GM18951 (cell line): ENCODE measurements at regions not wholly inside any gene's neighbourhood (a gene's known extent, or its start where the extent isn't known, plus 50 kb on each side); places are given as distances from the start of the nearest gene placed in this dataset.

Source experiments
- POLR2A ChIP-seq: IDR thresholded peaks from 4 replicates; pipeline ENCODE4 v1.6.1; 2011; ENCODE audit warnings: mild to moderate bottlenecking; ENCODE audit not compliant: insufficient read length, insufficient read depth; ENCODE audit errors: extremely low read depth
- in situ Hi-C: fragments of 300-500 bp; cut with MboI; formaldehyde crosslinking; loops from one replicate; pipeline ENCODE4 v1.12.0; 2022; ENCODE audit warnings: low sequenced_read_pairs, mixed read lengths, inconsistent platforms; ENCODE audit not compliant: unreplicated experiment

DNA sequence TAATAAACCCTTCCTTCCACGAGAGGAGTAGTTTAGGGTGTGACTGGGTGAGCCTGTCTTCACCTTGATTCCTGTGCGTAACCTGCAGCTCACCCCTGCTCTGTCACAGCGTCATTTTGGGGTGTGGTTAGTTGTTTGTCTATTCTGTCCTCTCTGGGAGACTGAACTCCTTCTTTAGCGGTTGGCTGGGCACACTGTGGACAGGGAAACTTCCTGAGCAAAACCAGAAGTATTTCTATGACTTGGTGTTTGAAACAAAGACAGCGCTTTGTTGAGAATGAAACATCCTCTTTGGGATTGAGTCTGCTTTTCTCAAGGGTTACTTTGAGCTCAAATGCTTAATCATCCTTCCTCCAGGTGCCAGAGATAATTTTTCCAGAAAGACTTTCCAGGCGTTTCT is 270.7 kb downstream of the HRH4 start:
- in situ Hi-C loops = loop anchor here (10.0 kb wide), 1 partner anchor 126 kb away; no protein-coding TSS in a partner anchor
- TF ChIP-seq POLR2A = no peak

DNA sequence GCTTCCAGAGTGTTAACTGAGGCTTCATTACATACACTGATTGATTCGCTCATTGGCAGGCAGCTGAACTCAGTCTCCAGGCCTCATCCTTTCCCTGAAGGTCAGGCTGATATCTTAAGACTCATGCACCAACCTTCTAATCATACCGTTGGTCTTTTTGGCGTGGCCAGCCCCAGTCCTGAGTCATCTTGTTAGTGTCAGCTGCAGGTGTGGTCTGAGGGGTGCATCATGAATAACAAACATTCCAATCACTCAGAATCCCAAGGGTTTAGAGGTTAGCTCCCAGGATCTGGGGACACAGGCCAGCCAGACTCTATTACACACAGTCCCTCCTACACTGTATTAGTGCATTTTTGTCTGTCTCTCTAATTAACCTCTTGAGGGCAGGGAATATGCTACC is 271.5 kb downstream of the HRH4 start:
- TF ChIP-seq POLR2A = no peak

DNA sequence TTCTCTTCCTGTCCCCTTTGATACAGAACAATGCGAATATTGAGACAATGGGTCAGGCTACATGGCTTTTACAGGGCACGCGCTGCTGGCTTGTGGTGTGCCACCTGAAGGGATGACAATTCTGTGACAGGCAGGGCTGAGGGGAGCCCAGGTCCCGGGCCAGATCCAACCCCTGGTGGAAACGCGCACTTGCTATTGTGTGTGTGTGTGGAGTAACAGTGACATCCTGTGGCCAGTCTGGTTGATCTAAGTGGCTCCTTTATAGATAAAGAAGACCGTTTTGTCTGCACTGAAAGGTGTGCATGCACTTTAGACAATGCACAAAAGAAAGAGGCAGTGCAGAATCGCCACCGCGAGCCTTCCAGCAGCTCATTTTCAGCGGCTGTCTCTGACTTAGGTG is 273.6 kb downstream of the HRH4 start:
- in situ Hi-C loops = loop anchor here (10.0 kb wide), 1 partner anchor 129 kb away; no protein-coding TSS in a partner anchor
- TF ChIP-seq POLR2A = no peak

More for the DNA sequence above, 271.5 kb downstream of the HRH4 start:
- in situ Hi-C loops = loop anchor here (10.0 kb wide), 1 partner anchor 127 kb away; no protein-coding TSS in a partner anchor

DNA sequence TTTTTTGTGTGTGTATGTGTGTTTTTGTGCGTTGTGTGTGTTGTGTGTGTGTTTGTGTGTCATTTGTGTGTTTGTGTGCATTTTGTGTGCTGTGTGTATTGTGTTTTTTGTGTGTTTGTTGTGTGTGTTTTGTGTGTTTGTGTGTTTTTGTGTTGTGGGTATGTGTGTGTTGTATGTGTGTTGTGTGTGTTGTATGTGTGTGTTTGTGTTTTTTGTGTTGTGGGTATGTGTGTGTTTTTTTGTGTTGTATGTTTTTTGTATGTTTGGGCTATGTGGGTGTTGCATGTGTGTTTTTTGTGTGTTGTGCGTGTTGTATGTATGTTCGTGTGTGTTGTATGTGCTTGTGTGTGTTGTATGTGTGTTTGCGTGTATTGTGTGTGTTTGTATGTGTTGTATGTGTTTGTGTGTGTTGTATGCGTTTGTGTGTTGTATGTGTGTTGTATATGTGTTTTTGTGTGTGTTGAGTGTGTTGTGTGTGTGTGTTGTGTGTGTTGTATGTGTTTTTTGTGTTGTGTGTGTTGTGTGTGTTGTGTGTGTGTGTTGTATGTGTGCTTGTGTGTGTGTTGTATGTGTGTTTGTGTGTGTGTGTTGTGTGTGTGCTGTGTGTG is 275.3 kb downstream of the HRH4 start:
- no peak for TF ChIP-seq POLR2A
- in situ Hi-C loops = loop anchor here (10.0 kb wide), 1 partner anchor 131 kb away; no protein-coding TSS in a partner anchor

DNA sequence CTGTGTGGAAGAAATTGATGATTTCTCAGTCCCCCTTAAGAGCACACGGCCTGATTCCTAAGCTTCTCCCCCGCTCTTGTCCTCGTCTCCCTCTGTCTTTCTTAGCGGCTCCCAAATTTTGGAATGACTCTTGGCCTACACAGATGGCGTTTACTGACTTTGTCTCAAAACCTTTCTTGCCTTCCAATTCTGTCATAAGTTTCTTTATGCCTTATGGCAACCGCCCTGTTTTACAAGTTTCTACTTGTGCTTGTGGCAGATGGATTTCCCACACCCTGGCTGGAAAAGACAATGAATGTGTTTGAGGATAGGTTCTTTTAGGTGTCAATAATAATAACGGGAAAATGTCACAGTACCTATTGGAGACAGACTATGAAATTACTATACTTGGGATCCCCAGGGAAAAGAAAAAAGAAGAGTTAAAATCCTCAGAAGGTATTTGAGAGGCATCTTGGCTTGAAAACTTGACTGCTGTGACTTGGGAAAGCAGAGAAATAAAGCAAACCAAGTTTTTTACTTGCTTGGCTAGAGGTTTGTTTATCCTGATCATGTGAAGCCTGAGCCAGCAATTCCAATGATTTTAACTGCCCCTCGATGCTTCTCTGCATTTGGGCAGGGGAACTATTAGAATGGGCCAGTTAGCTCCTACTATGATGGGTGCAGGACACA is 276.4 kb downstream of the HRH4 start:
- in situ Hi-C loops = loop anchor here (10.0 kb wide), 1 partner anchor 132 kb away; no protein-coding TSS in a partner anchor
- TF ChIP-seq POLR2A = no peak

DNA sequence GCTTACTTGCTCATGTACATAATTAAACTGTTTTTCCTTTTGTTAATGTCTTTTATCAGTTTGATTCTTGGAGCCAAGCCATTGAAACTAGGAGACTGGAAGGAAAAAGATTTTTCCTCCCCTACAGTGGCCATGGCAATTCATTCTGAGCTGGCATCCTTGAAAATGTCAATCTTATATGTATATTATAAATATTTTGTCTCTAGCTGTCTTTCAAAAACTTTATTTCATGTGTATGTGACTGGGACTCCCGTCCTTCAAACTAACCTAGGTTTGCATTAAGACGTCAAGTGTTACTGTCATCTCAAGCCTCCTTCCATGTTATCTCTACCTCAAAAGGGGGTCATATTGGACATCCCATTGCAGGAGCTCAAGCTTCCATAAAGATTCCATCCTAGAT is 280.4 kb downstream of the HRH4 start:
- in situ Hi-C loops = no loop called here

DNA sequence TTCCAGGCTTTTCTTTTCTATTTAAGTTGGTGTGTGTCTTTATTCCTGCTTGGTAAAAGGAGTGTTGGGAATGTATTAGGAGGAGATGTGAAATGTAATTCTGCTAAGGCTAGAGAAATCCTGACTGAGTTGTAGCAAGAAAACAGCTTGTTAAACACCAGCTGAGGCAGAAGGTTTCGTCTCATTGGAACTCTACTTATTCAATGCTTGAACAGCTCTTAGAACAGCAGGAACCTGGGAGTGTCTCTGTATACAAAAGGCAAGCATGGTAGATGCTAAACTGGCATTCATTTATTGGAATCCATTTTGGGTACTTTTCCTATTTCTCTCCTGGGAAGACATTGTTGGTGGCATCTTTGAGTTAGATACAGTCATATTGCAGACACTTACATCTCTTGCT is 280.9 kb downstream of the HRH4 start:
- TF ChIP-seq POLR2A = no peak
- in situ Hi-C loops = no loop called here

More for the DNA sequence above, 280.4 kb downstream of the HRH4 start:
- no peak for TF ChIP-seq POLR2A

DNA sequence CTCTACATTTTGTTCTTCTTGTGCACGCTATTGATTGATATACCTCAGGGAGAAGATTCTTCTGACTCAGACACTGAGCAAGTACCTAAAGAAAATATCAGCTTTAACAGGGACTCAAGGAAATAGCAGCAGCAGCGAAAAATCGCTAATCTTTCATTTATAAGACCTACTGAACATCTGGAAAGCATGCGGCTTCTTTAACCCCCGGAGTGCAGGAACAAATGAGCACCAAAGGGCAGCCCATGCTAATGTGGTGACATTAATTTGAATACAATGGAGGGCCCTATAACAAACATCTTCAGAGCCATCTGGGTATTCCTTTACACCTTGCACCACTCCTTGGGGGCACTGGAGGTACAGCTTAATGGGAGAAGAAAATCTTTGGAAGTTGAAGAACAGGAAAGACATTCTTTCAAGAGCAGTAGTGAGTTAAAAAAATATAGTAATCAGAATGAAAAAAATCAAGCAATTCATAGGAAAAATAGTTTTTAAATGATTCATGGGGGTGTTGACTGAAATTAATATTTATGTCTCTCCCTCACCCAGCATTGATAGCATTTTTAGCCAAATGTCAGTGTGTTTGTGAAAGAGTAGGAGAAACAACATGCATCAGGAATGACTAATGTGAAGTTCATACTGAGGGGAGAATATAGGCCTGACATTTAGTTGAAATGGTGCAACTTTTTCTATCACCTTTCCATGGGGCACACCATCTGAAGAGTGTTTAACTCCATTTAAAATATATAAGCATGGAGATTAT is 281.7 kb downstream of the HRH4 start:
- no peak for TF ChIP-seq POLR2A
- in situ Hi-C loops = no loop called here

DNA sequence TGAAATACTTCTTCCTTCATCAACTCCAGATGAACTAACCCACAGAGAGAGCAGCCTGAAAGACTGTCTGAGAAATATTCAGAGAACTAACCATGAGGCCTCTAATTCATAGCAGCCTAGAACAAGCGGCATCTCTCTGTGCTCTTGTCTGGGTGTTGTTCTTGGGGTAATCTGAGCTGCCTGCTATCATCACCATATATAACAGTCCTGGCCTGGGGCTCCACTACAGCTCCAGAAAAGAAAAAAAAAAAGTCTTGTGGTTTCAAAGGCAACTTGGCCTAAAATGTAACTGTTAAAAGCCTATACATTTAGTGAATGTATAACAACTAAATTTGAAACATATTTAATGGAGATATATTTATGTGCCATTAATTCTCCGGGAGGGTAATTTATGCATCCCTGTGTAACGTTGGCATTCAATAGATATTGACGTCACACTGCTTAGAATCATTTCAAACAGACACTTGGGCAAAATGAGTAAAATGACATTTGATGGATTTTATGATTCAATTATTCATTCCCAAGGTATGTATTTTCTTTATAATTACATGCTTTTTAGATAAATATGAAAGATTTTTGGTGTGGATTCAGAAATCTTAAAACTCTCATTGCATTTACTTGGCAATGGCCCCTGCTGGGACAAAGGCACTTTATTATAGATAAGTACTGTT is 294.3 kb downstream of the HRH4 start:
- in situ Hi-C loops = no loop called here
- TF ChIP-seq POLR2A = no peak

DNA sequence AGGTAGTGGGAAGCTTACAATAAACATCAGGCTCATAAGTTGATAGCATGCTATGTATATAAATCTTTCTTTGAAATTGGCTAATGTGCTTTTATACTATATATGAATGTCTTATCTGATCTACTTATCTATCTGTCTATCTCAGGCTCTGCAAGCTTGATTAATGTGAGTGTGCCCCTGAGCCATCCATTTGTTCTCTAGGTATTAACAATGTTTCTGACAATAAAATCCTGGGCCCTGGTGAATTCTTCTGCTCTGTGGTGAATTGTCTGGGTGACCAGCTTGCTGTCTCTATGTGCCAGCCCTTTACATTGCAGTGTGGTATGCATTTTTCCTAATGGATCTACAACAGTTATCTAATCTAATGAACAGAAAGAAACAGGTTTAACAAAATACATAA is 295.9 kb downstream of the HRH4 start:
- TF ChIP-seq POLR2A = no peak
- in situ Hi-C loops = no loop called here

DNA sequence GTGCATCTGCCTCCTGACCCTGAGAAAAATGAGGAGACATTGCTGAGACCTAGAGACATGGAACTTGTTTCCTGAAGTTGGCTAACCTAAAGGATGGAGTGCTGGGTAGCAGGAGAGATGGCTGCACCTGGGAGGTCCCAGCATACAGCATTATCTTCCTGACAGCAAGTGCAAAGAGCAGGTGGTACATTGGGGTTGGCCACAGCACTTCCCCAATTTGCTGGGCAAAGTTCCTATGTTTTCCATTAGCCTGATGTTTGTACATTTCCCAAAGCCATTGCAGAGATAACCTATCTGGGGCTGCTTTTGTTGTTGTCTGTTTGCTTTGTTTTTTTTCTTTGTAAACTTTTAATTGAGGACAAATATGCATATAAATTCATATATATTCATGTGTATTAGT is 296.7 kb downstream of the HRH4 start:
- in situ Hi-C loops = no loop called here
- TF ChIP-seq POLR2A = no peak

DNA sequence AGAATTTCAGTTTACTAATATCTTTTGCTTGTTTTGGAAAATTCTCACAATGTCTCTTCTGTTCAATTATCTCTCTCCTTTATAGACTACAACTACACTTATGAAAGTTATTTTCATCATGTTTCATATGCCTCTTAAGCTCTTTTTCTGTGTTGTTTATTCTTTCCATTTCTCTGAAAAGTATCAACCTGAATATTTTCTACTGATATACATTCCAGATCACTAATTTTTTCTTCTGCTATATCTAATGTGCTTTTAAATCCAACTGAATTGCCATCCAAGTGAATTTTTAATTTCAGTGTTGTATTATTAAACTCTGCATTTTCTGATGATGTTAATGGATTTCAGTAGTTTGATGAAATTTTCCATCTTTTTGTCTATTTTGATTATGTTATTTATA is 301.3 kb downstream of the HRH4 start:
- no peak for TF ChIP-seq POLR2A
- in situ Hi-C loops = no loop called here

DNA sequence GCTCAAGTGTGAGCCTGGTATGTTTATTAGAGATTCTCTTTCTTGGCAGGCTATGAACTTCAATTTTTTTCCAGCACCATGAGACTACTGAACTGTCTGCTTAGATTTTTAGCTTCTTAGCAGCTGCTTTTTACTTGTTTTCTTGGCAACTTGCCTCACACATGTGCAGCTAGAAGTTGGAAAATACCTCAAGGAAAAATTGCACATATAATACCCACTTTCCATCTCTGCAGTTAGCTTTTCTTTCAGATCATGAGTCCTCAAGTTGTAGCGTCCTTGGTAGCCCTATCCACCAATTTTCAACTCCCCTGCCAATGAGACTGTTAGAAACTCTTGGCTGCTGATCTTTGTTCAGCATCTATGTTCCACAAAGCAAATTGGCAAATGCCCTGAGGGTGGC is 302.1 kb downstream of the HRH4 start:
- in situ Hi-C loops = no loop called here
- no peak for TF ChIP-seq POLR2A
